GM21825 (cell line): ENCODE measurements at regions not wholly inside any gene's neighbourhood (a gene's known extent, or its start where the extent isn't known, plus 50 kb on each side); places are given as distances from the start of the nearest gene placed in this dataset.

Experiments used
- ATAC-seq: cut with Tn5 transposase; IDR thresholded peaks from one replicate; pipeline ENCODE4 v1.9.1; 2021; ENCODE audit warnings: mild to moderate bottlenecking, moderate library complexity; ENCODE audit not compliant: unreplicated experiment

DNA sequence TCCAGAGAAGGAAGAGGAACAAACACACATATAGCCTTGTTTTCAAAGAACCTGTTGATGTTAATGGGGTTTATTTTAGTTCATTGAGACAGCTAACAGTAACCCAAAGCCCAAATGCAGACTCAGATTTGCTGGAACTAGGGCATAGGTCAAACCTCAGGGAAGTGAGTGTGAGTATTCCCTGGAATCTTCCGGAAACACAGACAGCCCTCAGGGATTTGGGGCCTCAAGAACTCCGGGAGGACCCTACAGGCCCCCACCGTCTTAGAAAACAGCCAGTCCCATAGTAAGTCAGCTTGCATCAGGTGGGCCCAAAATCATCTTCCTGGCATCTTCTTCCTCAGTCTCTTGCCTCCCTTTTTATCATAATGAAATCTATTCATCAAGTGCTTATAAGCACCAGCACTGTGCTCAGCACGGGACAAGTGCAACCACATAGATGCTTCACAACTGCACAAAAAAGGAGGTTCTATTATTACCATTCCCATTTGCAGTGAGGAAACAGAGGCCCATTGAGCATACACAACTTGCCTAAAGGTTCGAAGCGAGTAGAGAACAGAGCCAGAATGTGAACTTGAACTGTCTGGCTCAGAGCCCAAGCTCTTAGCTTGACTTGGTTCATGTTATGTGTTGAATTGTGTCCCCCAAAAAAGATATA is 50.2 kb upstream of the BCL11A start:
- ATAC-seq = no peak

GRCh38 chr2:60604486-60605064 is 51.1 kb upstream of the BCL11A start:
- ATAC-seq = no peak

DNA sequence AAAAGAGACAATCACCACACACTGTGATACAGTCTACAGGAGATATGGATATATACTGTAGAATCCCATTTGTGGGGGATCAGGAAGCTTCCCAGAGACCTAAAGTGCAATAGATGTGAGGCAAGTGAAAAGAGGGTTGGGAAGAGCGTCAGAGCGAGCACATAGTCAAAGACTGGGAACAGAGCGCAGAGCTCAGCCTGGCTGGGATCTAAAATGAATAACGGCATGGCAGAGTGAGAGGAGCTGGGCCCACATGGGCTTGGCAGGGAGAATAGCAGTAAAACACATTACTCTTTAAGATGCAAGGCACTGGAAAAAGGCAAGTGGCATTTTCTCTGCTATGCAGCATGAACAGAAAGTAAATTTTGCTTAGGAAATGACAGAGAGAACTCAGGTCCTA is 52.4 kb upstream of the BCL11A start:
- no peak for ATAC-seq

GRCh38 chr2:60608679-60609078 is 55.2 kb upstream of the BCL11A start:
- no peak for ATAC-seq

GRCh38 chr2:60612033-60612432 is 58.6 kb upstream of the BCL11A start:
- no peak for ATAC-seq

- ATAC-seq = no peak
Measured at GRCh38 chr2:60614319-60614718, 60.9 kb upstream of the BCL11A start.

- ATAC-seq = no peak
Measured at GRCh38 chr2:60621688-60622429, 68.4 kb upstream of the BCL11A start.

DNA sequence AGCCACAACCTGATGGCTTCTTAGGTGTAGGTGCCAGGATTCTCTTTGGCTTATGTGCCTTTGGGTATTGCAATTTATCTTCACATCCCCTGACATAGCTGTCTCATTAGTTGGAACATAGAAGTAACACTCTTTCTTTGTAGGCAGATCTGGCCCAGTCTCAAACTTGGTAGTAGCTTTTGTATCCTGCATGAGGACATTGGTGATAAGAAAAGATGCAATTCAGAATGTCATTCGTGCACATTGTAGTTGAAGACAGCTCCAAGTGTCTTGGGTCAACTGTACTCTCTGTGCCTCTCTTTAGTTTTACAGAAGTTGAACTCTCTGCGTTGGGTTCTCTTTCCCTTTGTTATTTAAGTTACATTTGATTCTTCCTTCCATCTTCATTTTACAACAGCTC is 69.6 kb upstream of the BCL11A start:
- ATAC-seq = no peak

GRCh38 chr2:60627412-60627811 is 74.0 kb upstream of the BCL11A start:
- ATAC-seq = no peak

DNA sequence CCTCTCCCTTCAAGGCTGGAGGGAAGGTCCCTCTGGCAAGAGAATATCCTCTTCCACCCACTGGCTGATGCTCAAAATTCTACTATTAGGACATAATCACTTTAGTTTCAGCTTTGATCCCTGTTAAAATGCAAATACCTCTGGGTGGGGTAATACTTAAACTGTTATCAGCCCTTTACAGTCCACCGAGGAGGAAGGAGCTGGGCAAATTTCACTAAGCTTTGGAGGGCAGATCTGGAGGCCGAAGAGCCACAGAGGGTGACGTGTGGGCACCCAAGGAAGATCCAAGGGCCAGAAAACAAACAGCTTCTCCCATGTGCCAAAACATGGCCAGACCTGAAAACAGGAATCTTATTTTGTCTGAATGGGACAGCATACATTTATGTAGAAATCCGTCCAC is 74.6 kb upstream of the BCL11A start:
- ATAC-seq = no peak

GRCh38 chr2:60628615-60629304 is 75.3 kb upstream of the BCL11A start:
- ATAC-seq = no peak

- no peak for ATAC-seq
Measured at GRCh38 chr2:60629305-60629662, 75.8 kb upstream of the BCL11A start.

- no peak for ATAC-seq
Measured at GRCh38 chr2:60629801-60630385, 76.4 kb upstream of the BCL11A start.

DNA sequence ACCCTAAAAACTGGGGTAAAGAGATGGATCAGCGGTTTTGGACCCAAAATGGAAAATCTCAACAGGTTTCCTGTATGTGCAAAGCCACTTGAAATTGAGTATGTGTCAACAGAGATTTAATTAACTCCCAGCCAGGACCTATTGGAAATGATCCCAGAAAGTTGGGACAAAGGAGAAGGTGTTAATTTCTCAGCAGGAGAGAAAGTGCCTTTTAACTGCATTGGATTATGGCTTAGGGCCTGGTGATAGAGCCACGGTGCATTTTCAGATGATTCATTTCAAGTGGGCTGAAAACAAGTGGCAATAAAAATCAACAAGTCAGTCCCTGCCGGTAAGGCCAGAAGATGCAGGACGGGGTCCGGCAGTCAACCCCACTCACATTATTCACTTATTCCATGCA is 80.2 kb upstream of the BCL11A start:
- no peak for ATAC-seq

- no peak for ATAC-seq
Measured at GRCh38 chr2:60634438-60634837, 81.0 kb upstream of the BCL11A start.

DNA sequence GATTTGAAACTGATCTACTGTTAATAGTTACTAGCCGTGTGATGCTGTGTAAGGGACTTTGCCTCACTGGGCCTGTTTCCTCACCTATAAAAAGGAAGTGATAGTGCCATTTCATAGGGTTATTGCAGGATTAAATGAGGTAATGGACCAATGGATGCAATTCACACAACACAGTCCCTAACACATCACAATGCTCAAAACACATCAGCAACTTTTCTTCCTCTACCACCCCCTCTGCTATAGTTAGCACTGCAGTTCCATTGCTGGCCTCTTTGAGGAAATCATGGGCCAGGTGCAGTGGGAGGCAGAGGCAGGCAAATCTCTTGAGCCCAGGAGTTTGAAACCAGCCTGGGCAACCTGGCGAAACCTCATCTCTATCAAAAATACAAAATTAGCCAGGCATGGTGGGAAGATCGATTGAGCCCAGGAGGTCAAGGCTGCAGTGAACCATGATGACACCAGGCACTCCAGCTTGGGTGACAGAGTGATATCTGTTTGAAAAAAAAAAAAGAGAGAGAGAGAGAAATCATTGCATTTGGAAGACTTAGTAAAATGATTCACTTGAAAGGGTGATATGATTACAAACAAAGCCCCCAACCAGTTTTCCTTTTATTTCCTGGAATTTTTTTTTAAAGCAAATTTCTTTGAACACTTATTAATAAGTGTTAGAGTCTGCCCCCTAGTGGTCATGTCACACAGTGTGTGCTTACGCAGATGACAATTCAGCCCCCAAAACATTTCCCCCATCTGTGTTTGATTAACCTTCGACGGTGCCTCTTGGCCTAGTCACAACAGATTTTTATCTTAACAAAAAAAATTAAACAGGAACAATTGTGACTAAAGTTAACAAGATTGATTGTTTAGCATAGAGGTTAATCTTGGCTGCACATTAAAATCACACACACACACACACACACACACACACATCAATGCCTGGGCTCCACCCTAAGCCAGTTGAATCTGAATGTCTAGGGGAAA is 88.6 kb upstream of the BCL11A start:
- ATAC-seq = peak; percentile 62

- ATAC-seq = no peak
Measured at GRCh38 chr2:60643747-60644146, 90.3 kb upstream of the BCL11A start.

DNA sequence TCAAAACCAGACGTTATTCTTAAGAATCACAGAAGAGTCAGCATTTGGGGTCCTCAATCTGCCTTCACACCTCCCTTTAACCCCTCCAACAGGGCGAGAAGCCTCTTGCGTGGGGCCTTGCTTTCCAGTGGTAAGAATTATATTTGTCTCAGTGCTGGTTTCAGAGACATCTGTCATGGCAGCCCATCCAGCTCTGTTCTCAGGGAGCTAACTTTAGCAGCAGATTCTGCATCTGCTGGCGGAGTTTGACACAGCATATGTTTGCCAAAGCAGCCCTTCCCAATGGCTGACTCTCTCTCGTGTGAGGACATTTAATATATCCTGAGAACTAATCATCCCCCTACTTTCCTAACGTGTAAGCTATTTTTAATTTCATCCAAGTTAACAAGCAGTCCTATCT is 91.5 kb upstream of the BCL11A start:
- ATAC-seq = no peak

GRCh38 chr2:60648191-60648590 is 94.7 kb upstream of the BCL11A start:
- no peak for ATAC-seq

- no peak for ATAC-seq
Measured at GRCh38 chr2:60649721-60650120, 96.3 kb upstream of the BCL11A start.
